Suprapubic skin (tissue), 4 donors: ENCODE measurements at regions not wholly inside any gene's neighbourhood (a gene's known extent, or its start where the extent isn't known, plus 50 kb on each side); places are given as distances from the start of the nearest gene placed in this dataset.
"Not testable (repeated sequence)": the region's sequence is repeated elsewhere in the genome, so short reads cannot be mapped to it uniquely, and the experiment has no call there.

Experiments
- EP300 ChIP-seq: sonication (generic); formaldehyde crosslinking; IDR thresholded peaks from one replicate; pipeline ENCODE4 v1.6.1; 2017; ENCODE audit warnings: antibody characterized with exemption
- POLR2A ChIP-seq, 2 donors: fragments of 450-650 bp; IDR thresholded peaks; one replicate each; pipeline ENCODE4 v1.6.1; 2017; ENCODE audit warnings: antibody characterized with exemption in 2 of 2, mild to moderate bottlenecking in 2 of 2, moderate library complexity in 2 of 2
- POLR2AphosphoS5 ChIP-seq, 3 donors: sonication (generic); formaldehyde crosslinking; IDR thresholded peaks; one replicate each; pipeline ENCODE4 v1.6.1; 2017; ENCODE audit warnings: antibody characterized with exemption in 3 of 3
- TF ChIP-seq, protein P1 (sequence below), 2 donors: fragments of 200-600 bp in 1 of 2; fragments of 450-650 bp in 1 of 2; sonication (generic) in 1 of 2; IDR thresholded peaks; one replicate each; pipeline ENCODE4 v1.5.1; 2016 to 2019; ENCODE audit warnings: antibody characterized with exemption in 2 of 2, mild to moderate bottlenecking in 1 of 2, moderate library complexity in 1 of 2

- not testable (repeated sequence) for TF ChIP-seq POLR2A (IDR thresholded peaks at IDR 0.05); POLR2AphosphoS5 (IDR thresholded peaks at IDR 0.05); EP300
- TF ChIP-seq, protein P1, sequence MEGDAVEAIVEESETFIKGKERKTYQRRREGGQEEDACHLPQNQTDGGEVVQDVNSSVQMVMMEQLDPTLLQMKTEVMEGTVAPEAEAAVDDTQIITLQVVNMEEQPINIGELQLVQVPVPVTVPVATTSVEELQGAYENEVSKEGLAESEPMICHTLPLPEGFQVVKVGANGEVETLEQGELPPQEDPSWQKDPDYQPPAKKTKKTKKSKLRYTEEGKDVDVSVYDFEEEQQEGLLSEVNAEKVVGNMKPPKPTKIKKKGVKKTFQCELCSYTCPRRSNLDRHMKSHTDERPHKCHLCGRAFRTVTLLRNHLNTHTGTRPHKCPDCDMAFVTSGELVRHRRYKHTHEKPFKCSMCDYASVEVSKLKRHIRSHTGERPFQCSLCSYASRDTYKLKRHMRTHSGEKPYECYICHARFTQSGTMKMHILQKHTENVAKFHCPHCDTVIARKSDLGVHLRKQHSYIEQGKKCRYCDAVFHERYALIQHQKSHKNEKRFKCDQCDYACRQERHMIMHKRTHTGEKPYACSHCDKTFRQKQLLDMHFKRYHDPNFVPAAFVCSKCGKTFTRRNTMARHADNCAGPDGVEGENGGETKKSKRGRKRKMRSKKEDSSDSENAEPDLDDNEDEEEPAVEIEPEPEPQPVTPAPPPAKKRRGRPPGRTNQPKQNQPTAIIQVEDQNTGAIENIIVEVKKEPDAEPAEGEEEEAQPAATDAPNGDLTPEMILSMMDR (IDR thresholded peaks at IDR 0.05) = not testable (repeated sequence)
These were observed 532.8 kb upstream of the NRP1 start for GRCh38 chr10:33867199-33867789.
